ENCODE measurements at regions not wholly inside any gene's neighbourhood (a gene's known extent, or its start where the extent isn't known, plus 50 kb on each side); places are given as distances from the start of the nearest gene placed in this dataset.

DNA sequence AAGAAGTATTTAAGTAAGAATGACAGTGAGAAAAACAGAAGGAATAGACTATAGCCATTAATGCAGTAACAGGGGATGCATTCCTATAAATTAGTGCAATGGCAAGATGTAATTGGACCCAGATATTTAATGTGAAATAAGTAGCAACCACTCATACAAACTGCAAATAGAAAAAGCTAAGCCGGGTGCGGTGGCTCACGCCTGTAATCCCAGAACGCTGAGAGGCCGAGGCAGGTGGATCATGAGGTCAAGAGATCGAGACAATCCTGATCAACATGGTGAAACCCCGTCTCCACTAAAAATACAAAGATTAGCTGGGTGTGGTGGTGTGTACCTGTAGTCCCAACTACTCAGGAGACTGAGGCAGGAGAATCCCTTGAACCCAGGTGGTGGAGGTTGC, 845.8 kb downstream of the PDHA2 start:
- DNase-seq (ENCODE audit: low read depth, low spot score) = no peak
- BruUV-seq (replicated peaks) = no TSS peak
- Histone ChIP-seq H3K4me1 (ENCODE audit: control insufficient read depth, insufficient read depth, low read length) (no peaks in the 10 kb centered on the region), H3K36me3 (ENCODE audit: control insufficient read depth in 2 of 2, insufficient read depth in 2 of 2, low read length in 1 of 2) (no peaks in the 10 kb centered on the region), H3K27me3 (replicated peaks in 1 of 2; ENCODE audit: control insufficient read depth in 2 of 2, insufficient read depth in 2 of 2, low read length in 1 of 2) (no peaks in the 10 kb centered on the region), H3K79me2 (ENCODE audit: control insufficient read depth, insufficient read depth, low read length) (no peaks in the 10 kb centered on the region), H3K27ac (ENCODE audit: control insufficient read depth, insufficient read depth) (no peak overlapping the region), H3K9ac (ENCODE audit: control insufficient read depth, insufficient read depth, low read length) (no peak overlapping the region), H3K4me2 (ENCODE audit: control insufficient read depth, insufficient read depth) (no peak overlapping the region), H3K4me3 (no peak overlapping the region), H3K9me3 (replicated peaks; ENCODE audit: control insufficient read depth, insufficient read depth, low read length) (no peaks in the 10 kb centered on the region), H2AFZ (ENCODE audit: control insufficient read depth, low read depth, low read length) (no peak overlapping the region), H4K20me1 (ENCODE audit: control insufficient read depth, insufficient read depth) (no peaks in the 10 kb centered on the region)
- intact Hi-C loops (cut with micrococcal nuclease; ENCODE audit: unreplicated experiment) = no loop called here
- WGBS (ENCODE audit: insufficient coverage, insufficient replicate concordance, low lambda C conversion rate, missing lambda C conversion rate) = 56% methylated on average over 7 of the region's 7 CpGs
- no peak for FAIRE-seq
- in situ Hi-C loops (cut with MboI) = no loop called here
- ChIA-PET POLR2A (no interaction called here), SMC1A (ENCODE audit: uncharacterized antibody, unreplicated experiment) (no interaction called here), RAD21 (ENCODE audit: unreplicated experiment) (no interaction called here), CTCF (no interaction called here)
- no peak for ATAC-seq
- no peak for TF ChIP-seq SUPT20H (IDR thresholded peaks at IDR 0.05; ENCODE audit: borderline replicate concordance, control insufficient read depth, low read depth, low read length)
- TF ChIP-seq CHD4 (IDR thresholded peaks at IDR 0.05) = no peak
- TF ChIP-seq SIX5 (IDR thresholded peaks at IDR 0.05; ENCODE audit: low read depth, low read length, severe bottlenecking) = no peak
- TF ChIP-seq EED (IDR thresholded peaks at IDR 0.05; ENCODE audit: low read depth) = no peak
- no peak for TF ChIP-seq NR2C1 (IDR thresholded peaks at IDR 0.05)
- TF ChIP-seq PAX5 (IDR thresholded peaks at IDR 0.05; ENCODE audit: borderline replicate concordance, low read depth, low read length) = no peak
- TF ChIP-seq MTA2 (IDR thresholded peaks at IDR 0.05; ENCODE audit: low read depth) = no peak
- TF ChIP-seq, protein P1, sequence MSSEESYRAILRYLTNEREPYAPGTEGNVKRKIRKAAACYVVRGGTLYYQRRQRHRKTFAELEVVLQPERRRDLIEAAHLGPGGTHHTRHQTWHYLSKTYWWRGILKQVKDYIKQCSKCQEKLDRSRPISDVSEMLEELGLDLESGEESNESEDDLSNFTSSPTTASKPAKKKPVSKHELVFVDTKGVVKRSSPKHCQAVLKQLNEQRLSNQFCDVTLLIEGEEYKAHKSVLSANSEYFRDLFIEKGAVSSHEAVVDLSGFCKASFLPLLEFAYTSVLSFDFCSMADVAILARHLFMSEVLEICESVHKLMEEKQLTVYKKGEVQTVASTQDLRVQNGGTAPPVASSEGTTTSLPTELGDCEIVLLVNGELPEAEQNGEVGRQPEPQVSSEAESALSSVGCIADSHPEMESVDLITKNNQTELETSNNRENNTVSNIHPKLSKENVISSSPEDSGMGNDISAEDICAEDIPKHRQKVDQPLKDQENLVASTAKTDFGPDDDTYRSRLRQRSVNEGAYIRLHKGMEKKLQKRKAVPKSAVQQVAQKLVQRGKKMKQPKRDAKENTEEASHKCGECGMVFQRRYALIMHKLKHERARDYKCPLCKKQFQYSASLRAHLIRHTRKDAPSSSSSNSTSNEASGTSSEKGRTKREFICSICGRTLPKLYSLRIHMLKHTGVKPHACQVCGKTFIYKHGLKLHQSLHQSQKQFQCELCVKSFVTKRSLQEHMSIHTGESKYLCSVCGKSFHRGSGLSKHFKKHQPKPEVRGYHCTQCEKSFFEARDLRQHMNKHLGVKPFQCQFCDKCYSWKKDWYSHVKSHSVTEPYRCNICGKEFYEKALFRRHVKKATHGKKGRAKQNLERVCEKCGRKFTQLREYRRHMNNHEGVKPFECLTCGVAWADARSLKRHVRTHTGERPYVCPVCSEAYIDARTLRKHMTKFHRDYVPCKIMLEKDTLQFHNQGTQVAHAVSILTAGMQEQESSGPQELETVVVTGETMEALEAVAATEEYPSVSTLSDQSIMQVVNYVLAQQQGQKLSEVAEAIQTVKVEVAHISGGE (CRISPR knock-in tag; IDR thresholded peaks at IDR 0.05) = no peak

Measured in GM12878 (cell line).